ENCODE measurements at regions not wholly inside any gene's neighbourhood (a gene's known extent, or its start where the extent isn't known, plus 50 kb on each side); places are given as distances from the start of the nearest gene placed in this dataset.
"Not testable (repeated sequence)": the region's sequence is repeated elsewhere in the genome, so short reads cannot be mapped to it uniquely, and the experiment has no call there.

DNA sequence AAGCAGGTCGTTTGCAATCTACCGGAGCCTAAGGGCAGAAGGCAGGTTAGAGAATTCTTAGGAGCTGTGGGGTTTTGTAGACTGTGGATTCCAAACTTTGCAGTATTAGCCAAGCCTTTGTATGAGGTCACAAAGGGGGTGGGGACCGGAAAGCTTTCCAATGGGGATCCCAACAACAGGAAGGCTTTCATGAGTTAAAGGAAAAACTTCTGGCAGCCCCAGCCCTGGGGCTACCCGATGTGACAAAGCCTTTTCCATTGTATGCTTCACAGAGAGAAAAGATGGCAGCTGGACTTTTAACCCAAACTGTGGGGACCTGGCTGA, 199.2 kb upstream of the PZP start:
- DNase-seq, result not testable (repeated sequence)

DNA sequence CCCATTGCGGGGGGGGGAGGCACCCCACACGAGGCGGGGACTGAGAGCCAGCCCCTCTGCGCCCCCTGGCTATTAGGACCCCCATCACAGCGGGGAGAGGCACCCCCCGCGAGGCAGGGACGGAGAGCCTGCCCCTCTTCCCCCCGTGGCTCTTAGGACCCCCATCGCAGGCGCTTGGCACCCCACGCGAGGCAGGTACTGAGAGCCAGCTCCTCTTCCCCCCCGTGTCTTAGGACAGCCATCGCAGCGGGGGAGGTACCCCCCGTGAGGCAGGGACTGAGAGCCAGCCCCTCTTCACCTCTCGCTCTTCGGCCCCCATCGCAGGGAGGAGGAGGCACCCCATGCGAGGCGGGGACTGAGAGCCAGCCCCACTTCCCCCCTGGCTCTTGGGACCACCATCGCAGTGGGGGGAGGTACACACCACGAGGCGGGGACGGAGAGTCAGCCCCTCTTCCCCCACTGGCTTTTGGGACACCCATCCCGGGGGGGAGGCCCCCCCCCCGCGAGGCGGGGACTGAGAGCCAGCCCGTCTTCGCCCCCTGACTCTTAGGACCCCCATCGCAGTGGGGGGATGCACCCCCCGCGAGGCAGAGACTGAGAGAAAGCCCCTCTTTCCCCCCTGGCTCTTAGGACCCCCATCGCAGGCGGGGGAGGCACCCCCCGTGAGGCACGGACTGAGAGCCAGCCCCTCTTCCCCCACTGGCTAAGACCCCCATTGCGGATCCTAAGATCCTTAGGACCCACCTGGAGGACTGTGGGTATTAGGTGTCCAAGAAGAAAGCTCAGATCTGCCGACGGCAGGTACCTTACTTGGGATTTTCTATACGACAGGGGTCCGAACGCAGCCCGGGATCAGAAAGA, 198.6 kb upstream of the PZP start:
- no peak for DNase-seq

DNA sequence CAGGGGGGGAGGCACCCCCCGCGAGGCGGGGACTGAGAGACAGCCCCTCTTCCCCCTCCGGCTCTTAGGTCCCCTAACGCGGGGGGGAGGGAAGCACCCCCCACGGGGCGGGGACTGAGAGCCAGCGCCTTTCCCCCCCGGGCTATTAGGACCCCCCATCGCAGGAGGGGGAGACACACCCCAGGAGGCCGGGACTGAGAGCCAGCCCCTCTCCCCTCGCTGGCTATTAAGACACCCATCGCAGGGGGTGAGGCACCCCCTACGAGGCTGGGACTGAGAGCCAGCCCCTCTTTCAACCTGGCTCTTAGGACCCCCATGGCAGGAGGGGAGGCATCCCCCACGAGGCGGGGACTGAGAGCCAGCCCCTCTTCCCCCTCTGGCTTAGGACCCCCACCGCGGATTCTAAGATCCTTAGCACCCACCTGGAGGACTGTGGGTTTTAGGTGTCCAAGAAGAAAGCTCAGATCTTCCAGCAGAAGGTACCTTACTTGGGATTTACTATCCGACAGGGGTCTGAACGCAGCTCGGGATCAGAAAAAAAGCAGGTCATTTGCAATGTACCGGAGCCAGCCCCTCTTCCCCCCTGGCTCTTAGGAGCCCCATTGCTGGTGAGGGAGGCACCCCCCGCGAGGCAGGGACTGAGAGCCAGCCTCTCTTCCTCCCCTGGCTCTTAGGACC, 197.8 kb upstream of the PZP start:
- no peak for DNase-seq

DNA sequence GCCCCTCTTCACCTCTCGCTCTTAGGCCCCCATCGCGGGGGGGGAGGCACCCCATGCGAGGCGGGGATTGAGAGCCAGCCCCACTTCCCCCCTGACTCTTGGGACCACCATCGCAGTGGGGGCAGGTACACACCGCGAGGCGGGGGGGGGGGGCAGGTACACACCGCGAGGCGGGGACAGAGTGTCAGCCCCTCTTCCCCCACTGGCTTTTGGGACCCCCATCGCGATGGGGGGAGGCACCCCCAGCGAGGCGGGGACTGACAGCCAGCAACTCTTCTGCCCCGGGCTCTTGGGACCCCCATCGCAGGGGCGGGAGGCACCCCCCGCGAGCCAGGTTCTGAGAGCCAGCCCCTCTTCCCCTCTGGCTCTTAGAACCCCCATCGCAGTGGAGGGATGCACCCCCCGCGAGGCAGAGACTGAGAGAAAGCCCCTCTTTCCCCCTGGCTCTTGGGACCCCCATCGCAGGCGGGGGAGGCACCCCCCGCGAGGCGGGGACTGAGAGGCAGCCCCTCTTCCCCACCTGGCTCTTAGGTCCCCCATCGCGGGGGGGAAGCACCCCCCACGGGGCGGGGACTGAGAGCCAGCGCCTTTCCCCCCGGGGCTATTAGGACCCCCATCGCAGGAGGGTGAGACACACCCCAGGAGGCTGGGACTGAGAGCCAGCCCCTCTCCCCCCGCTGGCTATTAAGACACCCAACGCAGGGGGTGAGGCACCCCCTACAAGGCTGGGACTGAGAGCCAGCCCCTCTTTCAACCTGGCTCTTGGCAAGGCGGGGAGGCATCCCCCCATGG, 196.5 kb upstream of the PZP start:
- peak in 1 of 2 donors; percentile 32 for DNase-seq

DNA sequence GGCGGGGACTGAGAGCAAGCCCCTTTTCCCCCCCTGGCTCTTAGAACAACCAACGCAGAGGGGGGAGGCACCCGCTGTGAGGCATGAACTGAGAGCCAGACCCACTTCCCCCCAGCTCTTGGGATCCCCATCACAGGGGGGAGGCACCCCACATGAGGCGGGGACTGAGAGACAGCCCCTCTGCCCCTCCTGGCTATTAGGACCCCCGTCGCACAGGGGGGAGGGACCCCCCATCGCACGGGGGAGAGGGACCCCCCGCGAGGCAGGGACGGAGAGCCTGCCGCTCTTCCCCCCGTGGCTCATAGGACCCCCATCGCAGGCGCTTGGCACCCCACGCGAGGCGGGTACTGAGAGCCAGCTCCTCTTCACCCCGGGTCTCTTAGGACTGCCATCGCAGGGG, 195.8 kb upstream of the PZP start:
- DNase-seq, result no peak

DNA sequence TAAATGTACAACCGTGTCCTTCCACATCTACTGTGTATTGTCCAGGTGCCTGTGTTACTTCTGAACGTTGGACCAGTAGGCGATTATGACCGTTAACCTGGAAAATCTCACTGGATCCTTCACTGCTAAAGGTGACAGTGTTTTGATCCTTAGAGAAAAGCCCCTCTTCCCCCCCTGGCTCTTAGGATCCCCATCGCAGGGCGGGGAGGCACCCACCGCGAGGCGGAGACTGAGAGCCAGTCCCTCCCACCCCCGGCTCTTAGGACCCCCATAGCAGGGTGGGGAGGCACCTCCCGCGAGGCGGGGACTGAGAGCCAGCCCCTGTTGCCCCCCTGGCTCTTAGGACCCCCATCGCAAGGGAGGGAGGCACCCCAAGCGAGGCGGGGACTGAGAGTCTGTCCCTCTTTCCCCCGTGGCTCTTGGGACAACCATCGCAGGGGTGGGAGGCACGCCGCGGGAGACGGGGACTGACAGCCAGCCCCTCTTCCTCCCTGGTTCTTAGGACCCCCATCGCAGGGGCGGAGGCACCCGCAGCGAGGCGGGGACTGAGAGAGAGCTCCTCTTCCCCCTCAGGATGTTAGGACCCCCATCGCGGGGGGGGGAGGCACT, 194.3 kb upstream of the PZP start:
- not testable (repeated sequence) for DNase-seq

DNA sequence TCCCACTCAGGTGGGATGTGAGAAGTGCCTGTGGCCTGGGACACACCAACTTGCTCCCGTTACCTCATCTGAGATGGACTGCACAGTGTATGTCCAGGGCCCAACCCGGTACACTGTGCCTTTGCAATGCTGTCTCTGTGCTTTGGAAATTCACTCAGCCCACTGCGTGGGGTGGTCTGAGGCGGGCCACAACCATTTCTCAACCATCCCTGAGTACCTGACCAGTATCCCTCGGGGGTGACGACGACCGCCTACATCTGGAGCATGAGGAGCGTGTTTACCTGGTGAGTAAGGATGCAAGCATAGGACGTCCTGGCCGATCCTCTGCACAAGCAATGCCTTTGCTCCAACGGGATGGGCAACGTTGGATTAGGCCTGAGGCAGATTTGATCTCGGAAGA, 188.2 kb upstream of the PZP start:
- DNase-seq, result not testable (repeated sequence)

DNA sequence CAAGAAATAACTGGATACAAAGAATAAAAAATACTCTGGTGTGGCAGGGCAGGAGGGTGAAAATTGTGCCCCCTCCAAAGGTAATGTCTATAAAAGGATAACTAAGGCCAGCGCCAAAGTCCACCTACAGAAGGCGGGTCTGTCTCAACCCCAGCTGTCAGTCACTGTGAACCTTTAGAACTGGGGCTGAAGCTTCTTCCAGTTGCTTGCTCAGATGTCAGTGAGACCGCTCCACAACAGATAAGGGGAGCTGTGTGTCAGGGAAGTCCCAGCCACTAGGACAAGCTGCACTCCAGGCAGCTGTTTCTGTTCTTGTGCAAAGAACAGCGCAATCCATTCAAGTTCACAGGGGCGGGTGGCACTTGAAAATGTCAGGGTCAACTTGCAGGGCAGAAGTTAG, 187.0 kb upstream of the PZP start:
- DNase-seq, result not testable (repeated sequence)

DNA sequence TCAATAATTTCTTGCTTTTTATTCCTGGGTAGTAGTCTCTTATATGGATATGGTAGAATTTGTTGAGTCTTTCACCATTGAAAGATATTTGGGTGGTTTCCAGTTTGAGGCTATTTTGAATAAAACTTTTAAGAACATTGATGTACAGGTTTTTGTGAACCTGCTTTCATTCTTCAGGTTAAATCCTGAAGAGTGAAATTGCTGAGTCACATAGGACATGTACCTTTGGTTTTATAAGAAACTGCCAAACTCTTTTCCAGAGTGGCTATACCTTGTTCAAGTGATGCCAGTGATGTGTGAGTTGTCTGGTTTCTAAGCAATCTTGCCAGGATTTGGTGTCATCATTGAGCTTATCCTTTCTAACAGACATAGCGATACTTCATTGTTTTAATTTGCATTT, 184.6 kb upstream of the PZP start:
- no peak for DNase-seq

DNA sequence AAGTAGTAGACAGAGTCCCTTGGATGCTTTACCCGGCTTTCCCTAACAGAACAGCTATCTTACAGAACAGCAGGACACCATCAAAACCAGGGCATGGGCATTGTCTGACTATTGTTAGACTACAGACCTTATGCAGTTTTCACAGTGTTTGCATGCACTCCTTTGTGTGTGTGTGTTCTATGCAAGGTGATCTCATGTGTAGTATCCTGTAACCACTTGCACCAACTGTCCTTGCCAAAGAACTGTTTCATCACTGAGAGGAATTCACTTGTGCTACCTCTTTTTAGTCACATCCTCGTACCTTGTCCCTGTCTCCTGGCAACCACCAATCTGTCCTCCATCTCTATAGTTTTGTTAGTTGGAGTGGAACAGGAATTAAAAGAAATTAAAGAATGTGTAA, 183.6 kb upstream of the PZP start:
- no peak for DNase-seq

DNA sequence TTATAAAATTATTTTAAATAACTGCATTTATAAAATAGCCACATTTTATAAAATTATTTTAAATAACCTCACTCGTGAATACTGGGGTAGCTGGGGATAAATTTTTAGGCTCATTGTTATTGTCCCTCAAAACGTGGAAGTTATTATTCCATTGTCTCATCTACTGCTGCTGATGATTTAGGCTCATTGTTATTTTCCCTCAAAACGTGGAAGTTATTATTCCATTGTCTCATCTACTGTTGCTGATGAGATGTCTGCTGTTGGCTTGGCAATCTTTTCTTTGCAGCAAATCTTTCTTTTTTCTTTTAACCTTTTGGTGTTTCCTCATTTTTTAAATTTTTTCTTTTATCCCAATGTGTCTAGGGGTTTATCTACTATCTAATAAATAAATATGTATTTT, 182.6 kb upstream of the PZP start:
- DNase-seq, result no peak

DNA sequence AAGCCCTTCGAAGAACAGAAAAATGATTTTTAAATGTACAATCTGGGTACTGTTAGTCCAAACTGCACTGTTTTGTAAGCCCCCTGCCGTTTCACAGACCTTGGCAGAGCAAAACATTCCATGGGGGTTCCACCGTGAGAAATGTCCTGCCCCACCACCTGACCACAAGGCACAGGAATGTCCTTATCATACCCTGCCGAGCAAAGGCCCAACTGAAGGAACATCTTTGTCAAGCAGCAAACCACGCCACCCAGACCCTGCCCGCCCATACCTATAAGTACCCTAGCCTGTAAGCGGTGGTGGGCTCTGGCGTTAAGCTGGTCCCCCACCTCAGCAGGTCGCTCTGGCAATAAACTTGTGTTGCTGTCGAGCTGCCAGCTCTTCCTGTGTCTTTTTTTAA, 181.6 kb upstream of the PZP start:
- DNase-seq, result no peak

DNA sequence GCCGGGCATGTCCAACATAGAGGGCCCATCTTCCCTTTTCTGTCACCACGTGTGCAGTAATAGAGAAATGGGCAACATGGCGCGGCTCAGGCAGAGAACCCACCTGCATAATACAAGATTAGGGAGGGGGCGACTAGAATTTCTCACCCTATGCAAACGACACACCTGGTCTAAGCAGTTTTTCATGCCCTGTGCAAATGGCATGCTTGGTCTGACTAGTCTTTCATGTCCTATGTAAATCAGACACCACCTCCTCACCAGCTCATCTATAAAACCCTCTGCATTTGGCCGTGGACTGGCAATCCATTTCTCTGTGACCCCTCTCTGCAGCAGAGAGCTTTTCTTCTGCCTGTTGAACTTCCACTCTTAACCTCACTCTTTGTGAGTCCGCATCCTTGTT, 180.2 kb upstream of the PZP start:
- DNase-seq, result no peak

DNA sequence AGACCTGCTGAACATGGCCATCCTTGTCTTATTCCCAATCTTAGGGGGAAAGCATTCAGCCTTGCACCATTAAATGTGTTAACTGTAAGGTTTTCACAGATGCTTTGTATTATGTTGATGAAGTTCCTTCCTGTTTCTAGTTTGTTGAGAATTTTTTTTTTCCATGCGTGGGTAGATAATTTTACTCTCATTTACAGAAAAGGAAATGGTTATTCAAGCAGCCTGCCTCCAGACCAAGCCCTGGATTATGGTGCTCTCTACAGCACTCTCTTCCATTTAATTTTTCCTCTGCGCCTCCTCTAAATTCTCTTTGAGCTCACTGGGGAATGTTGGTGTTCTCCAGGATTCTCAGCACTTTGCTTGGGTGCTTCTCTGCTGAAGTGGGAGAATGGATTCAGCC, 179.3 kb upstream of the PZP start:
- DNase-seq, result no peak

DNA sequence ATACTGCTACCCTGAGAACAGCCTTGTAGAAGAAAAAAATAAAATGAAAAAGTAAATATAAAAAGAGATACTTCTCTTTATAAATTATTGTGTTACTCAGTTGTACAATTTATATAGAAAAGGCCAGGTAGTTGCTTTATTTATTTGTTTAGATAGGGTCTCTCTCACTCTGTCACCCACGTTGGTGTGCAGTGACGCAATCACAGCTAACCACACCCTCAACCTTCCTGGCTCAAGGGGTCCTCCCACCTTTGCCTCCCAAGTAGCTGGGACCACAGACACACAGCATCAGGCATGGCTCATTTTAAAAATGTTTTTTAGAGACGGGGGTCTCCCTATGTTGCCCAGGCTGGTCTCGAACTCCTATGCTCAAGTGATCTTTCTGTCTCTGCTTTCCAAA, 175.4 kb upstream of the PZP start:
- DNase-seq, result no peak

DNA sequence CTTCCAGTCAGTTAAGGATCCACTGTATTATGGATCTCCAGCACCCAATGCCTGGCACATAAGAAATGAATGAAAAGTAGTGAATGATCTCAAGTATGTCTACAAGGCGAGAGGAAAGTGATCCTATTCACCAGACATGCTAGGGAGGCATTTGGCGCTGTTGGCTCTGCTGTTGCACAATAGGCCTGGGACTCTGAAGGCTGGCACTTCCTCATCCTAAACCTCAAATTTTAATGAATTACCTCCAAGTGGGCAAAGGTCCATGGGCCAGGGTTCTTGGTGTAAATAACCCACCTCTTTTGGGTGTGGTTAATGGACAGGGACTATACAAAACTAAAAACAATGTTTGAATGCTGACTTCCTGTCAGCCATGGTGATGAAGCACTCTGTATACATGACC, 173.4 kb upstream of the PZP start:
- DNase-seq, result no peak

DNA sequence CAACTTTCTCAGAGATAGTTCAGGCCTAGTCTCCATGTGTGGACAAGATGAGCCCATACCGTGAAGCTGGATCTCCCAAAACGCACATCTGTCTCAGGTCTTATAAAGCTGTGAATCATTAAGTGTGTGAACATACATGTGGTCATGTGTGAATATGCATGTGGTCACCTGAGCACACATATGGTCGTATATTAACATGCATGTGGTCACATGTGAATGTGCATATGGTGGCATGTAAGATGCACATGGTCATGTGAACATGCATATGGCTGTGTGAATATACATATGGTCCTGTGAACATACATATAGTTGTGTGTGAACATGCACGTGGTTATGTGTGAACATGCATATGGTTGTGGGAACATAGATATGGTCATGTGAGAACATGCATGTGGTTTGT, 172.5 kb upstream of the PZP start:
- no peak for DNase-seq

DNA sequence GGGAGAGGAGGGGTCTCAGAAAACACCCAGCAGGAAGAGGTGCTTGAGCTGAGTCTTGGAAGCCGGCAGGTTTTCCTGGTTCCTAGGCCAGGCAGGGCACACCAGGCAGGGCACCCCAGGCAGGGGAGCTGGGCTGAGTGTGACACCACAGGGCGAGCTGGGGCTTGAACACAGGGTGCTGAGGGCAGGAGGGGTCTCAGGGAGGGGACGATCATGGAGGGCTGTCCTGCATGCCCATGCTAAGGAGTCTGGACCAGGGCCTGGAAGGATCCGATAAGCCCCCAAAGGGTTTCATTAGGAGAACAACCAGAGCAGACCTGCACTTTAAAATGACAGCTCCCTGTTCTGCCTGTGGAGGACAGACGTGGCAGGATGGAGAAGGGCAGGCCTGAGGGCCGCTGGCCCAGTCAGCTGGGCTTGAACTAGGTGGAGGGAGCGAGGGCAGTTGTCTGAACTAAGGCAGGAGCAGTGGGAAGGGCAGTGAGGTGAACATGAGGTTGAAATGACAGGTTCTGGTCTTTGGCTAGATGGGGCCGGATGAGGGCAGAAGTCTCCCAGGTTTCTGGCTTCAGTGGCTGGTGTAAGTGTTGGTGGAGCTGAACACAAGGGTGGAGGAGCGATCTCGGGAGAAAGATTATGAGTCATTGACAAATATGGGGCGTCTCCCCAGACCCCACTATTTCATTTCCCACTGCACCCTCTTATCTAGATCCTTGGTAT, 171.0 kb upstream of the PZP start:
- no peak for DNase-seq

DNA sequence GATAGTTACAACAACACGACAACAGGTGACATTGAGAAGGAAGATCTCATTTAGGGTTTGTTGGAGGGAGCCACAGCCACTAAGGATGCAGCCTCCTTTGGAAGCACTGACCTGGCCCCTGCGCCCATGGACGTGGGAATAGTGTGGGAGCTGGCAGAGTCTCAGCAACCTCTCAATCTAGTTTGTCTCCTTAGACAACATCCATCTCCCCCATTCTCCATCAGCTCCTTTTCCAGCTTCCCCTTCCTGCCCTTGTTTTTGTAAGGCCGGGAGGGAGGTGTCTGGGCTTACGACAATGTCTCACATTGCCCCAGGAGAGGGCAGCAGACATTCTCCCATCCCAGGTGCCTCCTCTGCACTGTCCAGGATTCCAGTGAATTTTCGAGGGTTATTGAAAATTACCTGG, 170.2 kb upstream of the PZP start:
- no peak for DNase-seq

DNA sequence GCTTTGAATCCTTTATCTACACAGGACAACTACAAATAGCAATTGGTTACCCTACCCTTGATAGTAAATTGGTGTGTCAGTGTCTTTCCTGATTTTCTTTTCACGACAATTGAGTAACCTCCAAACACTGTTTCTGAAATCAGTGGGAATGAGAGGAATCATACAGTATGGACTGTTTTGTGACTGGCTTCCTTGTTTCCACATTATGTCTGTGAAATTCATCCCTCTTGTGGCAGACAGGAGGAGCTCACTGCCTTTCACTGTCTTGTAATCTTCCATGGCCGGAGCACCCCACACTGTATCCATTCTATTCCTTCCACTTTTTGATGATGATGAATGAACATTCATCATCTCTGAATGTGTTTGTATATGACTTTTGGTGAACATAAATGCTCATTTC, 164.0 kb upstream of the PZP start:
- DNase-seq, result no peak

DNA sequence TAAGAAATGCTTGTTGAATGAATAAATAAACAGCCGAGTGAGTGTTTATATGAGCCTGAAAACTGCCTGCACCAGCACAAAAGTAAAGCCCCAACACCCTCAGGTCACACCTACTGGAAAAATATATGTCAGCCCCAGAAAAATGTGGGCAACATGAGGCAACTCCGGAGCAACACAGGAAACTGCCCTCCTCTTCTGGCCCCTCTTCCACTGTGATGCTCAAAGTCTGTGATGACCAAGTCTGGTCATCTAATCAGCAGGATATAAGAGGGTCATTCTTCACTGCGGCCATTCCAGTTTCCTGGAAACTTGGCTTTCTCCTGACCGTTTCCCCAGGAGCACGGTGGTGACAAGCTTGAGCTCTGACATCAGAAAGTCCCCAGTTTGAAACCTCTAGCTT, 159.6 kb upstream of the PZP start:
- DNase-seq, result no peak

DNA sequence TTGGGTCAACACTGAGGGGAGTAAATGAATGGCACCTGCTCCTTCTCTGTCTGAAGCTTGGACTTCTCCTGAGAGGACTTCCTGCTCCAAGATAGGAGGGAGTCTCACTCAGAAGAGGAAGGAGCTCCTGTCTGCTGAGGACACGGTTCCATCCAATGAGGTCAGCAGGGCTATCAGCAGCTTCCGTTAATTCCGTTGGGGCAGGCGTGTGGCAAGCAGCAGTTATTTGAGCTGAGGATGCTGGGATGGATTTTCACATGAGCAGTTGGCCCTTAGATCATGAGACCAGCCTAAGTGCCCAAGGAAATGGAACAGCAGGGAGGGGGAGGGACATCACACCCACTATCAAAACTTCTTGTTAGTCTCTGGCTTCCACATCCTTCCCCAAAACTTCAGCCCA, 159.0 kb upstream of the PZP start:
- no peak for DNase-seq

DNA sequence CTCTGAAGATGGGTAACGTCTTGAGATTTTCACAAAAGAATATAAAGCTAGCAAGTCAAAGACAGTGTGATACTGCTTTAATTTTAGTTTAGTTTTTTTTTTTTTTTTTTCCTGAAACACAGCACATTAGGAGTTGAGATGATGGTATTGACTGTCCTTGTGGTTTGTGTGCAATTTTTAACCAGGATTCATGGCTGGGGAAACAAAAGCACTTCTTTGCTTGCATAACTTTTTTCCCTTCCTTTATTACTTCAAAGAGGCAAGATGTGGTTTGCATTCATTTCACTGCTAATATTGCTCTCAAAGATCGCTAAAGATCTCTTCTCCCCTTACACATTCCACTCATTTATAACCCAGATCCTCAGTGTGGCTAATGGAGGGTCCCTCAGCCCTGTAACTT, 157.1 kb upstream of the PZP start:
- DNase-seq, result no peak

All from activated CD4-positive, alpha-beta T cell treated with anti-CD3 and anti-CD28 coated beads for 4 hours (primary cell).